ENCODE measurements at regions not wholly inside any gene's neighbourhood (a gene's known extent, or its start where the extent isn't known, plus 50 kb on each side); places are given as distances from the start of the nearest gene placed in this dataset.

DNA sequence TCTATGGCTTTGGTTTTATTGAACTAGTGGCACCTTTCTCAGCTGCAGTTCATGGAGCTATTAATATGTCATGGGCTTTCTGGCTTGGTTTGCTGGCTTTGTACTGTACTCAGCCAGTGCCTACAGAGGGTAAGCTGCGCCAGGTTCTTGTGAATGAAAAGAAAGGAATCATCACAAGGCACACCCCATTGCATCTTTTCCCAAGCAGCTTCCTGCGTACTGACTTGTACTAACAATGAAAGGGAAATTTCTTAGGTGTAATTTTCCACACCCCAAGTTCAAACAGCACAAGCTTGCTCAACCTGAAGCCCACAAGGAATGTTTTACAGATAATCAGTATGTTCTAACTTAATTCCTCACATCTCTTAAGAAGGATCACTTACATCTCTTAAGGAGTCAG is 78.0 kb upstream of the TNFSF18 start:
- DNase-seq (ENCODE audit: low spot score) (no peak), ATAC-seq (peak; percentile 19)

DNA sequence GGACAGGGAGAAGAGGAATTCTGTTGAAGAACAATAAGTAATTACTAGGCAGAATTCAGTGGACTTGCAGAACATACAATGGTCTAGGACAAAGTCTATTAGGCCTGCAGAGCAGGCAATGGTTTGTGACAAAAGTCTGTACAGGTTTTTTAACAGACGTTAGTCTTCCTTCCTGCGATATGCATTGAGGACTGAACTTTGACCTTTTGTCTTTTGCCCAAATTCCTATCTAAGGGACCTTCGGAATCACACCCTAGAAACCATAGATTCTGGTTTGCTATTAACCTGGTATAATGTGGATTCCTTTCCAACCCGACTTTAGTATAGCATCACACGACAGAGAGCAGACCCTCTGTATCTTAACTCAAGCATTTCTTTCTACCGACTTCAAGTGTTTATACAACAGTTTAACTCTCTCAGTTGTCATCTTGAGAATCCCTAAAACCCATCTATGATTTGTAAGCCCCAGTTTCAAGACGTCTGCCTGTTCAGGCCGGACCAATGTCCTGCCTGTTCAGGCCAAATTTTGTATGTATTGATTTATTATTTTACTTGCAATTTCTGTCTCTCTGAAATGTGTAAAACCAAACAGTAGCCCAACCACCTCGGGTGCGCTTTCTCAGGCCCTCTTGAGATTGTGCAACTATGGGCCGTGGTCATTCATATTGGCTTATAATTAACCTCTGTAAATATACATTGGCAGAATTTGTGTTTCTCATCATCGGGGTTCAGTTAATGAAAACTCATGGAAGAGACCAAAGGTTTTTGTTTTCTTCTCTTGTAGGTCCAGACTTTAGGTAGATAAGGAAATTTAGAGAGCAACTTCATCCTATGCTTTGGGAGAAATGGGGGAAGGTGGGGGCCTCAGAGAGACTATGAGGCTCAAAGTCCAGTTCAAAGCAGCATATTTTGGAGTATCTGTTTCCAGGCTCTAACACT is 76.9 kb upstream of the TNFSF18 start:
- peak; percentile 68 for ATAC-seq
- peak; percentile 74 for DNase-seq (ENCODE audit: low spot score)

DNA sequence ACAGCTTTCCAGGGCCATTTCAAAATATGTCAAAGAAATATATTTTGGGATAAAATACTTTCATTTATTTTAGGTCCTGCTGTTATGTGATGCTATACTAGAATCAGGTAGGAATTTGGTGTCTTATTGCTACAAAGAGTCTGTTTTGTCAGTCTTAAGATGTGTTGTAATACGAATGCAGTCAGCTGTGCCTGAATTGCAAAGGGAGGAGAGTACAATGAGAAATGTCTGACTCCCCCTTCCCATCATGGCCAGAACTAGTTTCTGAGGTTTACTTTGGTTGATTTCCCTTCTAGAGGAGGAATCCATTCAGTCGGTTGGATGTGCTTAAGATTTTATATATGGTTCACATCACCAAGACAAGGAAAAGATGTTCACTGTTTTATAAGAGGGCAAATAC is 75.7 kb upstream of the TNFSF18 start:
- ATAC-seq (no peak), DNase-seq (ENCODE audit: low spot score) (no peak)

DNA sequence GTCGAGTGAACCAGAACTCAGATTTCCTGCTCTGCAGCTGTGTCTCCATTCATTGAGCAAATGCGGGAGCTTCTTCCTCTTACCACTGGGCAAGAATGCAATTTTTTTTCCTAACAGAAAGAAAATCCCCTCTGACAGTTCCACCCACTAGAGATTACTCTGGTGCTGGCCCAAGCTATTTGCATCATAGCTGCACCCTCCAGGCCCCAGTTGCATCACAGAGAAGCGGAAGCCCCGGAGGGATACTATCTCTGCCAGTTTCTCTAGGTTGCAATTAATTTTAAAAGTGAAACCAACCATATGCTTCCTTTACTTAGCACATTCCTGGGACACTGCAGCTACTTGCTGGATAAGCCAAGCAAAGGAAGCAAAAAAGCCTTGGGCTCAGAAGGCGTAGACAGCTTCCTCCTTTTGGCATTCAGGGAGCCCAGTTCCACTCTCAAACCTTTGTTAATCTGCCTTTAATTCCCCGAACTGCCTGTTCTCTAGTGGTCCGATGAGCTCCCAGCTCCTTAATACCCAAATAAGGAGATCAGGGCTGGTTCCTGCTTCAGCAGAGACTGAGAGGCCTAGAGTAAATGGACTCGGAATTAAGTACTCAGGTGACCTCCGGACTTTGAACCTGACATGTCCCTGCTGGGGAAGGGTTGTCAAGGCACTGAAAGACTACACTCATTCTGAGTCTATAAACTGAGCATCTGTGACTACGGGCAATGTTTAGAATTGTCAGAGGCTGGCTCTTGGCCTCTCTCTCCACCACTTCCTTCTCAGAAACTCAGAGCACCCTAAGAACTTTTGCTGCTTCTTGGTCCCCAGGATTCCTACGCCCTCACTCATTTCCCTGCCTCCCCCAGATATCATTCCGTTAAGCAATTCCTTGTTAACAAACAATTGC is 72.5 kb upstream of the TNFSF18 start:
- DNase-seq (ENCODE audit: low spot score) (peak; percentile 78), ATAC-seq (peak; percentile 82)

DNA sequence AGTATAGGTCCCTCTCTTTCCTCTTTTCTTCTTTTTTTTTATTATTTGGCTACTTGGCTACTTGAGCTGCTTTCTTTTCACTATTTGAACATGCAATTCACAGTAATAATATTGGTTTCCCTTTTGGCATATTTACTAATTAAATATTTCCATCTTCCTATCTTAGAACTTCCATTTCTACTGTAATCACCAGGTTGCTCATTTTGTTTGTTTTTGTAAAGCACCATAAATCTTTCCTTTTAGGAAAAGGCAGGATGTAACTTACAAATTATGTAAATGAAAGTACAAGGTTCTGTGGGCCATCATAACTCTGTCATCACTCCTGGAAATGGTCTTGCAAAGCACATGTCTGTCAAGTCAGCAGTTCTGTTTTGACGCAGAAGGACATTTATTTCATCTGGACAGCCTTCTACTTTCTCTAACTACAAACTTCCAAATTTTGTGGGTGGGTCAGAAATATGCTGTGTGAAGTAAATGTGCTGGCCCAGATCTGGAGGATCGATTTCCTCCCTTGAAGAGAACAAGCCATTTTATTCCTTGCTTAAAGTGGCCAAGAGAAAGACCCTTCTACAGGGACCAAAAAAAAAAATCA is 71.7 kb upstream of the TNFSF18 start:
- ATAC-seq = peak; percentile 3
- no peak for DNase-seq (ENCODE audit: low spot score)

DNA sequence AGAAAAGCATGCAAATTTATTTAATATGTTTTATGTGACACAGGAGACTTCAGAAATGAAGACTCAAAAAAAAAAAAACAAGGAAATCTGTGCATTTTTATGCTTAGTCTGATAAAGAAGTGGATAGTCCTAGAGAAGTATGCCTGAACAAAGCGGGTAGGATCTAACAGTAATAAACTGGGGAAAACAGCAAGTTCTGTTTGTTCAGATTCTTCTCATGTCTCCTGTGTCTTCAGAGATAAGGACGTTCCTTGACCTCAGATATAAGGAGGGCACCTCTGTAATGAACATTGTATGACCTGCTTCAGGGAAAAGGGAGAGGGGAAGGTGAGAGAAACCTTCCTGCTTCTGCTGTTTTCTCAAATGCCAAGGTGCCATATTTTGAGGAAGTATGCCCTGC is 67.7 kb upstream of the TNFSF18 start:
- no peak for ATAC-seq

DNA sequence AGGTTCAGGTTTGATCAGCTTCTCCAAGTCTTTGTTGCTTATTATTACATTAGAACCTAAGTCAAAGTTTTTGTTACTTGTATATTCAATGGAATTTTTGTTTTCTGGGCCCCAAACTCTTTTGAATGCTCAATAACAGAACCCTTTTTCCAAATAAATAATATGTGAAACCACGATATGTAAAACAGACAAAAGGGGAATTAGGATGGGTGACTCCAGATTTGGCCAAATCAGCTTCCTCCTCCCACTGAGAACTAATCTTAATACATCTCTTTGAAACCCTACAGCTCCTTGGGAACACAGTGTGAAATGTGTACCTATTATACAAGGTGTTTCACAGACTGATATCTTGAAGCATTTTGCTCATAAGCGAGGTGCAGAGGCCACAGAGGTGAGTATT is 67.0 kb upstream of the TNFSF18 start:
- ATAC-seq = no peak

More for the DNA sequence above, 67.7 kb upstream of the TNFSF18 start:
- no peak for DNase-seq (ENCODE audit: low spot score)

DNA sequence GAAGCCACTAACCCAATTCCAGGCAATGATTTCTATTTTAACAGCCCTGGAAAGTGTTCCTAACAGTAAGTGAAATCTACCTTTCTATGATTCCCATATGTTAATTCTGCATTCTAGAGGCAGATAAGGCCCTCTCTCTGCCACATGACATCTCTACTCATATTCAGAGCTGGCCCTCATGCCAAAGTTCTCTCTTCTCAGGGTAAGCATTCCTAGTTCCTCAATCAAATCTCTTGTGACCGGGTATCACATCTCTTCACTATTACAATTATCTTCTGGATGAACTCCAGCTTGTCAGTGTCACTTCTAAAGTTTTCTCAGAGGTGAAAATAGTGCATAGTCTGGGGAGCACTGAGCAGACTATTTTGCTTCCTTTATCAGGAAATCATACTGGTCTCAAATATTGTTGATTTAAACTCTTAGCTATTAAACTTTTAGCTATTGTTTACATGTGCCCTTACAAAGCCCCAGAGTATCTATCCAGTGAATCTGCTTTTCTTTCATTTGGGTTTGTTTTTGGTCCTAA is 66.4 kb upstream of the TNFSF18 start:
- DNase-seq (ENCODE audit: low spot score) (no peak), ATAC-seq (no peak)

More for the DNA sequence above, 67.0 kb upstream of the TNFSF18 start:
- DNase-seq (ENCODE audit: low spot score) = no peak

DNA sequence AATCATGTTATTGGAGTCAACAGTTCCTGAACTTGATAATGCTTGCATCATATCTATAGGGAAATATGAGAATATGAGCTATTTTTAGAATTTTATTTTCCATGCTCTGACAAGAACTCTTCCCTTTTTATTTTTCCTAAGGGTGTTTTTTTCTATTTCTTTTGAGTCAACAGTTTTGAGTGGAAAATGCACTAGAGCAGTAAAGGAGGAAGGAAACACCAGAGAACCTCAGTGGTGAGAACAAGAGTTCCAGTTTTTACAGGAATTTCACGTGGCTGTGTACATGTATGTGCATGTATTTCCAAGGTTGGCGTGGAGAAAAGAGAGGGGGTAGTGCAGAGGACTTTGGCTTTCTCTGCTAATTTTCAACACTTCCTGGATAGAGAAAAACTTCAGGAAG is 63.6 kb upstream of the TNFSF18 start:
- no peak for DNase-seq (ENCODE audit: low spot score)
- no peak for ATAC-seq

DNA sequence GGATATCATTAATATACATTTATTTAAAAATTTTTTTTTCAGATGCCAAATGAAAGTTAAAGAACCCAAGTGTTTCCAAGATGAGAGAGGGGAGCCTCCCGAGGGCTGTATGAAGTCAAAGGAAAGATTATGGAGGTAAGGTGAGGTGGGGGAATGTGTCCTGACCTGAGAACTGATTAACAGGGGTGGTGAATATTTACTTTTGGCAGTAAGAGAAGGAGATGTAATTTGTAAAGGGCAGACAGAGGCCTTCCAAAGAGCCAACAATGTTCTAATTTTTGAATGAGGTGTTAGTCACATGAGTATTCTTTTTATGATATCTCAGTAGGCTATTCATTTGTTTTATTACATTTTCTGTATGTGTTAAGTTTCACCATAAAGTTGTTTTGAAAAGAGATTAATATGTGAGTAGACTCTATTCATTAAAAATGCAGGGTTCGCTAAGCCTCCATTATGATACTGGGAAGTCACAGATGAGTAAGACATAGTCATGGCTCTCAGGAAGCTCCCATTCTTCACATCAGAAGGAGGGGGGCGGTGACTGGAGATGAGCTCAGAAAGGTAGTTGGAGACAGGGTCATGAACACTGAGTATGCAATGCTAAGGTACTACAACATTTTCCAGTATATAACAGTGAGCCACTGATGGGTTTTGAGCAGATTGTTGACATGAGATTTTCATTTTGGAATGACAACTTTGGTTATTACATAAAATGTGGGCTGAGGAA is 62.4 kb upstream of the TNFSF18 start:
- ATAC-seq = no peak
- no peak for DNase-seq (ENCODE audit: low spot score)

DNA sequence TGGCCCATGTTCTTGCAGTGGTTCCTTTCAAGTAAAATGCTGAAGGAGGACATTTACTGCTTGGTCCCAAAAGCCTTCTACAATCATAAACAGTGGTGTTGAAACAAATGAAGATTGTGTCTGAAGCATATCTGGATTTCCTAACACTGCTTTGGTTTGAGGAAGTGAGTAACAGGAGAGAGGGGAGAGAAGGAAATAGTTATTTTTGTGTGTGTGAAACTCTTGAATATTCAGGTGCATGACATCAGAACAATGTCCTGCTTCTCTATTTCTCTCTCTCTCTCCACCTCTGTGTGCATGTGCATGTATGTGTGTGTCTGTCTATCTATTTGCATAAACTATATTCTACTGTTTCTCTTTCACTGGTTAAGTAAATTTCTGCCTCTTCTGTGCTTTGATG is 61.4 kb upstream of the TNFSF18 start:
- no peak for DNase-seq (ENCODE audit: low spot score)
- no peak for ATAC-seq

DNA sequence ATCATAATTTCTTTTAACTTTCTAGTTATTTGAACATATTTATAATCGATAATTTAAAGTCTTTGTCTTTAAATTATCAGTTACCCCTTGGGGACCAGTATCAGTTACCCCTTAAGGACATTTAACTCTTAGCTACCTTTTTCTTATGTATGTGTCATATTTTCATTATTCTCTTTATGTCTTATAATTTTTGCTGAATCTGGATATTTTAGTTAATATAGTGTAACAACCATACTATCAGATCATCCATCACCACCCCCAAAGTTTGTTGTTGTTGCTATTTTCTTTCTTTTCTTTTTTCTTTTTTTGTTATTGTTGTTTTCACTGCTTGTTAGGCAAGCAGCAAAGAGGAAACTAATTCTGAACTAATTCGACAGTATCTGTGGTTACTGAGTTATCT is 57.0 kb upstream of the TNFSF18 start:
- DNase-seq (ENCODE audit: low spot score) = no peak
- no peak for ATAC-seq

DNA sequence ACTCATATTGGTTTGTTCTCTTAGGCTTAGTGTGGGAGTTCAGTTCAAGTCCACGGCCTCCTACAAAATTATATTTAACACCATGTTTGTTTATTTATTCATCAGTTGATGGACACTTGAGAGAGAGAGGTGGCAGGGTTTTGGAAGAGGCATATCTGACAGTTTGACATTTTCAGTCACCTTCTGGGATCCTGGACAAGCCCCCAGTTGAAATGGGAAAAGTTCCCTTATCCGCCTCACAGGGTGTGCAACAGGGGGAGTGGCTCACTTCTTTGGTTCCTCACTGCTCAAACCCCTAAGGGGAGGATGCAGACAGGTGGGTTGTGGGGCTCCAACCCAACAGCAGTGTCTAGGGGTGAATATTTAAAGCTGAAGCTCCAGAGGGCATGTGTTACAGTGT is 52.3 kb upstream of the TNFSF18 start:
- no peak for ATAC-seq
- no peak for DNase-seq (ENCODE audit: low spot score)

DNA sequence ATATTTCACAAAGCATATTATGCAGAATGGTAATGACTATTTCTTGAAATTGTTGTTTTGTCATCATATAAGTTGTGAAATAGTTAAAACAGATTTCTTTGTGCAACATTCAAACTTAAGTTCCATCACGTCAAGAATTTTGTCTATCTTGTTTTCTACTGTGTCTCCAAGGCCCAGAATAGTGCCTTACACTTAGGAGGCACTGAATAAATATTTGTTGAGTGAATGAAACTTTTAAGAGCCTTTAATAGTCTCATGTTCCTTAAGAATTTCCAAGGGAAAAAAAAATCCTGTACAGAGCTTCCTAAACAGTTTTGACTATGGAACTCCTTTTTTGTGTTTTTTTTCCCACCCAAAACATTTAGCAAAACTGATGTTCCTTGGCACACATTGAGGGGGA is 50.8 kb upstream of the TNFSF18 start:
- ATAC-seq (no peak), DNase-seq (ENCODE audit: low spot score) (no peak)

DNA sequence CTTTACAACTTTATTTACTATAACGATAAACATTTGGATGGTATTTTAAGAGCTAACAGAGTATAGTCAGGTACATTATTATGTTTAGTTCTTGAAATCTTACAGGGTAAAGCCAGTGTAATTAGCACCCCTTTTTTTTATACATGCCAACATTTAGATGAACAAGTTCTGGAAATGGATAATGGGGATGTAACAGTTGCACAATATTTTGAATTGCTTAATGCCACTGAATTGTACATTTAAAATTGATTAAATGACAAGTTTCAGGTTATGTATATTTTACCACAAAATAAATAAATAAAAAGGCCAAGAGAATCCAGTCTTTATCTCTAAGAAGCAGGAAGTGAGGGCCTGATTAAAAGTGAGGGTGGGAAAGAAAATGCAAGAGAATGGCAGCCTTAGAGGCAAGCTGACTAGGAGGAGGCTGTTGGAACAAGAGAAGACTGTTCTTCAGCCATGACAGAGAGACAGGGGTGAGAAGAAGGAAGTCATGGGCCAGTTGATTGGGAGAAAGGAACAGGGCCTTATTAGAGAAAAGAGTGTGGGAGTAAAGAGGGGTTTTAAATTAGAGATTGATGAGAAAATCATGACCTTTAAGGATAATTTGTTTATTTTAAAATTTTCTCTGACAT is 49.9 kb upstream of the TNFSF18 start:
- no peak for DNase-seq (ENCODE audit: low spot score)
- no peak for ATAC-seq
